22Rv1 (cell line): ENCODE measurements at regions not wholly inside any gene's neighbourhood (a gene's known extent, or its start where the extent isn't known, plus 50 kb on each side); places are given as distances from the start of the nearest gene placed in this dataset.
"Not testable (repeated sequence)": the region's sequence is repeated elsewhere in the genome, so short reads cannot be mapped to it uniquely, and the experiment has no call there.

Experiments used
- ZFX ChIP-seq: fragments of 450-650 bp; IDR thresholded peaks from 2 replicates; pipeline ENCODE4 v1.6.1; 2017; ENCODE audit warnings: antibody characterized with exemption, borderline replicate concordance
- TF ChIP-seq, protein P1 (sequence below): fragments of 450-650 bp; IDR thresholded peaks from 2 replicates; pipeline ENCODE4 v1.5.1; 2017; ENCODE audit warnings: mild to moderate bottlenecking

GRCh38 chr22:16404639-16405038 lies 188.0 kb downstream of the CCT8L2 start:
- not testable (repeated sequence) for TF ChIP-seq ZFX
- TF ChIP-seq, protein P1, sequence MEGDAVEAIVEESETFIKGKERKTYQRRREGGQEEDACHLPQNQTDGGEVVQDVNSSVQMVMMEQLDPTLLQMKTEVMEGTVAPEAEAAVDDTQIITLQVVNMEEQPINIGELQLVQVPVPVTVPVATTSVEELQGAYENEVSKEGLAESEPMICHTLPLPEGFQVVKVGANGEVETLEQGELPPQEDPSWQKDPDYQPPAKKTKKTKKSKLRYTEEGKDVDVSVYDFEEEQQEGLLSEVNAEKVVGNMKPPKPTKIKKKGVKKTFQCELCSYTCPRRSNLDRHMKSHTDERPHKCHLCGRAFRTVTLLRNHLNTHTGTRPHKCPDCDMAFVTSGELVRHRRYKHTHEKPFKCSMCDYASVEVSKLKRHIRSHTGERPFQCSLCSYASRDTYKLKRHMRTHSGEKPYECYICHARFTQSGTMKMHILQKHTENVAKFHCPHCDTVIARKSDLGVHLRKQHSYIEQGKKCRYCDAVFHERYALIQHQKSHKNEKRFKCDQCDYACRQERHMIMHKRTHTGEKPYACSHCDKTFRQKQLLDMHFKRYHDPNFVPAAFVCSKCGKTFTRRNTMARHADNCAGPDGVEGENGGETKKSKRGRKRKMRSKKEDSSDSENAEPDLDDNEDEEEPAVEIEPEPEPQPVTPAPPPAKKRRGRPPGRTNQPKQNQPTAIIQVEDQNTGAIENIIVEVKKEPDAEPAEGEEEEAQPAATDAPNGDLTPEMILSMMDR, result not testable (repeated sequence)
